Adipocyte (in vitro differentiated cells): ENCODE measurements at regions not wholly inside any gene's neighbourhood (a gene's known extent, or its start where the extent isn't known, plus 50 kb on each side); places are given as distances from the start of the nearest gene placed in this dataset.

Experiments
- DNase-seq: peaks from one replicate; pipeline ENCODE4 v3.0.0-alpha.2; 2015; ENCODE audit warnings: low read depth
- H3K27me3 ChIP-seq: replicated peaks from 2 replicates; pipeline ENCODE4 v1.7.0; 2013; ENCODE audit warnings: mild to moderate bottlenecking, low read length, moderate library complexity; ENCODE audit not compliant: control insufficient read depth, insufficient read depth
- H3K36me3 ChIP-seq: 2 replicates; pipeline ENCODE4 v1.7.0; 2013; ENCODE audit warnings: low read length, mild to moderate bottlenecking, moderate library complexity; ENCODE audit not compliant: control insufficient read depth, insufficient read depth, severe bottlenecking
- H3K4me1 ChIP-seq: 2 replicates; pipeline ENCODE4 v1.7.0; 2013; ENCODE audit warnings: mild to moderate bottlenecking, low read length, moderate library complexity; ENCODE audit not compliant: control insufficient read depth, insufficient read depth
- H3K4me3 ChIP-seq: 2 replicates; pipeline ENCODE4 v1.7.0; 2013; ENCODE audit warnings: mild to moderate bottlenecking, low read length, moderate library complexity
- H3K9ac ChIP-seq: 2 replicates; pipeline ENCODE4 v1.7.0; 2013; ENCODE audit warnings: mild to moderate bottlenecking, low read length, moderate library complexity
- H3K9me3 ChIP-seq: 2 replicates; pipeline ENCODE4 v1.7.0; 2013; ENCODE audit warnings: mild to moderate bottlenecking, low read length, moderate library complexity; ENCODE audit not compliant: control insufficient read depth

DNA sequence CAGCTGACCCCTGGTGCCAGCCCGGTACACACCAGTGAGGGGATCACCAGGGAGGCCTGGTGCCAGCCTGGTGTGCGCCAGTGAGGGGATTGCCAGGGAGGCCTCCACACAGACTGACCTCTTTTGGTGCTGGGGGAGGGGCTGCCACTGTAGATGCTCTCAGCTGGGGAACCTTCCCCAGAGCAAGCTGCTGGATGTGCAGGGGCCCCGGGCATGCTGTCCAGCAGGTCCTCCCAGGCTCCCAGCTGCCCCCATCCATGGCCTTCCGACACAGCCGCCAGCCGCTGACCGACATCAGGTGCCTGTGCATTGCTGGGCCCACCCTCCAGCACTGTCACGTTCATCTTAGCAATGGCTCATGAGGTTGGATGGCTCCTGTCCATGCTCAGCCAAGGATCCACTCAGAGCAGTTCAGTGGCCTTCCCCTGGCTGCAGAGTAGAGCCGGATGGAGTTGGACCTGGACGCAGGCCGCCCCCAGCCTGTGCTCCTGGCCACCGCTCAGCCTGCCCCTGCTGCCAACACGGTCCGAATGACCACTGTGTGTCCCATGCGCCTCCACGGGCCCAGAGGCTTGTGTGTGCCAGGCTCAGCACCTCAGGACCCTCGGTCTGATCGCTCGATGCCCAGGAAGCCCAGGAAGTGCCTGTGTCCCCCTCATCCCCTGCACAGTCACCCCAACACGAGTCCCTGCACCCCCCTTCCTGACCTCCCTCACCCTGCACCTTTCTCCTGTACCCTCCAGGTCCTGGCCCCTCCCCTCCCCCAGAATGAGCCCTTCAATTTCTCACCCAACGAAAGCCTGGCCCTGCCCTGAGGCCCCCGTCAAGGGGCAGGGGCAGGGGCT is 95.7 kb downstream of the YTHDF1 start:
- DNase-seq: no peak
- Histone ChIP-seq H3K9me3 (peaks cover 10% of the 10 kb centered on the region), H3K36me3 (no peaks in the 10 kb centered on the region), H3K9ac (no peak overlapping the region), H3K4me1 (no peaks in the 10 kb centered on the region), H3K4me3 (no peak overlapping the region), H3K27me3 (peaks cover 43% of the 10 kb centered on the region)

DNA sequence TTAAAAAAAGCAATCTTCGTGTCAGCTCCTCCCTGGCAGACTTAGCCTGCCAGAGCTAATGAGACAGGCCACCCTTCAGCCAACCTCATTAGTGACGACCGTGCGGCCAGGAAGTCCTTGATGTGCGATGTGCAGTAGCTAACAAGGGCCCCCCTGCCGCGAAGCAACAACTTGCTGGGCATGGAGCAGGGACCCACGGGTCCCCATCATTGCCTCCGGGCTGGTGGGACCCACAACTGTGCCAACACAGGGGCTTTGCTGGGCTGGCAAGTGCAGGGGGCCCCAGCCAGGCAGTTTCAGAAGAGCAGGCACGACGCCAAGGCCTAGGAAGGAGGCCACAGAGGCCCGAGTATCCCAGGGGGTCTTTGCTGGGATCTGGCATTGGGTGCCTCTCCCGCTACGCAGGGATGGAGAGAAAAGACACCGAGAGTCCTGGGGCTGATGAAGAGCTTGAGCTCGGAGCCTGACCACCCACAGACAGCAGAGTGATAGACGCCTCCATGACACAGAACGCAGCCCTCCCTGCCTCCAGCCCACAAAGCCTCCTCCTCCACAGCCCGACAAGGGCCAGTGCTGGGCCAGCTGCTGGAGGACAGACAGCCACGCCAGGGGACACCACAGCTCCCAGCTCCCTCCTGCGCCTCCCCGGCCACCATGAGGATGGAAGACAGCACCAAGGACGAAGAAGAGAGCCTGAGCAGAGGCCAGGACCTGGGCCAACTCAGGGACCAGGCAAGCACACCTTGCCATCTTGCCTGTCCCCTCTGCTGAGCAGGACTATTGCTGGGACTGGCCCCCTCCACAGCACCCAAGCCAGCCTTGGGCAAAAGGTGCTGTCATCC is 96.6 kb downstream of the YTHDF1 start:
- H3K36me3 ChIP-seq: no peaks in the 10 kb centered on the region
- H3K4me1 ChIP-seq: no peaks in the 10 kb centered on the region
- H3K9ac ChIP-seq: no peak overlapping the region
- DNase-seq: no peak
- H3K27me3 ChIP-seq: peaks cover 38% of the 10 kb centered on the region
- H3K4me3 ChIP-seq: no peak overlapping the region
- peaks cover 10% of the 10 kb centered on the region for H3K9me3 ChIP-seq

DNA sequence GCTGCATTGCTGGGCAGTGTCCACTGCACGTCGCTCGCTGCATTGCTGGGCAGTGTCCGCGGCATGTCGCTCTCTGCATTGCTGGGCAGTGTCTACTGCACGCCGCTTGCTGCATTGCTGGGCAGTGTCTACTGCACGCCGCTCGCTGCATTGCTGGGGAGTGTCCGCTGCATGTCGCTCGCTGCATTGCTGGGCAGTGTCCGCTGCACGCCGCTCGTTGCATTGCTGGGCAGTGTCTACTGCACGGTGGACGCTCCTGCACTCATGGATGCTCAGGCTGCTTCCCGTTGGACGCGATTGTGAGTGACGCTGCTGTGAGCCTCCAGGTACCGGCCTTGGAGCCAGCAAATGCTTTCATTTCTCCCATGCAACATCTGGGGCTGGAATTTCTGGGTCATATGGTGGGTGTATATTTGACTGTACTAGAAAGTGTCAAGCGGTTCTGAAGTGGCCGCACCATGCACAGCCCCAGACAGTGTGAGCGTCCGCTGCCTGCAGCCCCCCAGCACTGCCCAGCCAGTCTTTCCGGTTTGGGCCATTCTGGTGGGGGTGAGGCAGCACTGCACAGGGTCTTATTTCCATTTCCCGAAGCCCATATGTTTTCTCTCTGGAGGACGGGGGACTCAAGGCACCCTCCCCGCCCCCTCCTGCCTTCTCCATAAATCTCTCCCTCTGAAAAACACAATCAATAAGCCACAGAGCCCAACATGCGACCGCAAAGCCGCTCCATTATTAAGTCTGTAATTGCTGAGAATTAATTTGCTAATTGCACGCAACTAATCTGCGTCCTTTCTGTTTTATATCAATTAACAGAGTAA is 97.4 kb downstream of the YTHDF1 start:
- H3K4me3 ChIP-seq: no peak overlapping the region
- no peaks in the 10 kb centered on the region for H3K36me3 ChIP-seq
- DNase-seq: no peak
- H3K9ac ChIP-seq: no peak overlapping the region
- H3K9me3 ChIP-seq: peaks cover 10% of the 10 kb centered on the region
- no peaks in the 10 kb centered on the region for H3K4me1 ChIP-seq
- peaks cover 43% of the 10 kb centered on the region for H3K27me3 ChIP-seq

DNA sequence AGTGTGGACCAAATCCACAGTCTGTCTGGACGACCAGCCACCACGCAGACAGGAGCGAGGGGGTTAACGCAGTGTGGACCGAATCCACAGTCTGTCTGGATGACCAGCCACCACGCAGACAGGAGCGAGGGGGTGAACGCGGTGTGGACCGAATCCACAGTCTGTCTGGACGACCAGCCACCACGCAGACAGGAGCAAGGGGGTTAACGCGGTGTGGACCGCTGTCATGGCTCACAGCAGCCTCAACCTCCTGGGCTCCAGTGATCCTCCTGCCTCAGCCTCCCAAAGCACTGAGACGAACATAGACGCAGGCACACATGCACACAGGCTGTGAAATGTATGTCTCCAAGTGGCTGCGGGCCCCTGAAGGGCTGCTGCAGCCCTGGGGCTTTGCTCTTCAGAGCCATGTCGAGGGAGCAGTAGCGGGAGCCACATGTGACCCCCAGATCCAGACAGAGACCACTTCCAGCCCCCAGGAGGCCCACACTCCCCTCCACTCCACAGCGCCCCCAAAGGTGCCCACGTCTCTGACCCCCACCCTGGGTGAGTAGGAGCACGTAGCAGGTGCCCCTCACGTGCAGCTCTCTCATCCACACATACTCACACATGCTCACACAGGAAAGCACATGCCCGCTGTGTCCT is 98.1 kb downstream of the YTHDF1 start:
- Histone ChIP-seq H3K4me3 (no peak overlapping the region), H3K9ac (no peak overlapping the region), H3K27me3 (peaks cover 42% of the 10 kb centered on the region), H3K9me3 (peaks cover 9% of the 10 kb centered on the region), H3K4me1 (no peaks in the 10 kb centered on the region), H3K36me3 (no peaks in the 10 kb centered on the region)
- DNase-seq: no peak

DNA sequence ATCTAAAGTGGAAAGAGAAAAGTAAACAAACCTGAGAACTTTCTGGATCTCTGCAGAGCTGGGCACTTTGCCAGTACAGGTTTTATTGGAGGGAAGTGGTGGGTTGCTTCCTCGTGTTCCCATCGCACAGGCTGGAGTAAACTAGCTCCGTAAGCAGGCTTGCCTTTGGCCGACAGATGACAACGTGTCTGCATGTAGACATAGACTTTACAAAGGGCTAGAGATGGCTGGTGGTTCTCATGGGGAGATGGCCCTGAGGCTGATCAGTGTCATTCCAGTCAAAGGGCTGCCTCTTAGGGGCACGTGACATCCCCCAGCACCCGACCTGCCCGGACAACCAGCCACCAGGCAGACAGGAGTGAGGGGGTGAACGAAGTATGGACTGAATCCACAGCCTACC is 98.8 kb downstream of the YTHDF1 start:
- no peak overlapping the region for H3K4me3 ChIP-seq
- H3K9me3 ChIP-seq: peaks cover 2% of the 10 kb centered on the region
- H3K4me1 ChIP-seq: no peaks in the 10 kb centered on the region
- peaks cover 36% of the 10 kb centered on the region for H3K27me3 ChIP-seq
- no peaks in the 10 kb centered on the region for H3K36me3 ChIP-seq
- no peak overlapping the region for H3K9ac ChIP-seq
- DNase-seq: no peak

DNA sequence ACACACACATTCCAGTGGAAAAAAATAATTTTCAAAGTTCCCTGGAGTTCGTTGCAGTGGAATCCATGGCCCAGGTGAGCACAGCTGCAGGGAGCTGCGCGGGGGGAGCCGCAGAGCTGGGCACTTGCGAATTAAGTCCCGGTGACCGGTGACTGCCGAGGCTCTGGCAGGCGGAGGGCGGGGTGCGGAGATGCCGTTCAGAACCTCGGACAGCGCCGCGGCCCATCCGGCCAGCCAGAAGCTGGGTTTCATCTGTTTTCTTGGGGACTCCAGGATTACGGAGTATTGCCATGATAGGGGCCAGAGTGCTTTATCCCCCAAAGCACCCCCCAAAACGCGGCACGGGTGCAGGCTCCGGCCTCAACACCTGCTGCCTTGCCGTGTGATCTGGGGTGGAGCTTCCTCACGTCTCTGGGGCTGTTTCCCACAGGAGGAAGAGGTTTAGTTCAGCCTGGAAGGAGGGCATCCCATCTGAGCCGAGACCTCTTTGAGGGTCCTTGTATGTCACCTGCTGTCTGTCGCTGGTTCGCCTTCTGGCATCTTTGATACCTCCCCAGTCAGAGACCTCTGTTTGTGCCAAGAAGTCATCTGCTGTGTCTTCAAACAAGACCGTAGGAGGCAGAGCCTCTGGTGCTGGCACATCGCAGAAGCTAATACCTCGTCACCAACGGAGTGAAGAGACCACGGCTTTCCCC is 99.4 kb downstream of the YTHDF1 start:
- DNase-seq: peak; percentile 48
- Histone ChIP-seq H3K4me1 (no peaks in the 10 kb centered on the region), H3K9ac (no peak overlapping the region), H3K9me3 (peaks cover 5% of the 10 kb centered on the region), H3K4me3 (no peak overlapping the region), H3K36me3 (no peaks in the 10 kb centered on the region), H3K27me3 (peaks cover 34% of the 10 kb centered on the region)

DNA sequence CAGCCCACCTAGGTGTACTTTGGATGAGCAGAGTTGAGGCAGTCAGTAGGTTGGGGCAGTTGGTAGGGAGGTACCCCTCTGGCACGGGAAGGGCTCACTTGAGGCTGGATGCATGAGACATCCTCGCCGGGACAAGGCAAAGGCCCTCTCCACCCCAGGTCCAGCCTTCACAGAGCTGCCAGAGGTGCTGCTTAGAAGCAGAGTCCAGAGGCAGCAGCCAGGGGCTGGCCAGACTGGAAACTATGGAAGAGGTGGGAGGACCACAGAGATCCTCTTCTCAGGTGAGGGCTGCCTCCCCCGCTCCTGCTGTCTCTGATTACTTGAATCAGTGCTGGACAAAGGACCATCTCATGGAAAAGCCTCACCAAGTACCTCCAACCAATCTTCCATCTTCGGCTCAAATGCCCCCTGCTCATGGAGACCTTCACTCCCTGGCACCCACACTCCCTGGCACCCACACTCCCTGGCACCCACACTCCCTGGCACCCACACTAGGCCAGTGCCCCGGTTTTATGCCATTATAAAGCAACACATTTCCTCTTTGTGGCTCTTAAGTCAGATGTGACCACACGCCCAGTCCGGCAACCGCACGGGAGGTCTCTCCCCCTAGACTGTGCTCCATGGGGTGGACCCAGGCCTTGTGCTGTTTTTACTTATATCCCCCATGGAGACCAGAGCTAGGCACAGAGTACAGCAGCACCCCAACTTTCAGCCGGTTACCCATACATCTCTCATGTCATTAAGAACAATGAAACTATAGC is 100.1 kb downstream of the YTHDF1 start:
- DNase-seq: no peak
- Histone ChIP-seq H3K4me1 (no peaks in the 10 kb centered on the region), H3K36me3 (no peaks in the 10 kb centered on the region), H3K9ac (no peak overlapping the region), H3K4me3 (no peak overlapping the region), H3K27me3 (peaks cover 36% of the 10 kb centered on the region), H3K9me3 (peaks cover 12% of the 10 kb centered on the region)

GRCh38 chr20:63114693-63115311 is 101.1 kb downstream of the YTHDF1 start:
- no peaks in the 10 kb centered on the region for H3K4me1 ChIP-seq

GRCh38 chr20:63114006-63114692 is 101.8 kb downstream of the YTHDF1 start:
- Histone ChIP-seq H3K27me3 (peaks cover 29% of the 10 kb centered on the region), H3K4me1 (no peaks in the 10 kb centered on the region)

More at GRCh38 chr20:63114693-63115311, 101.1 kb downstream of the YTHDF1 start:
- no peak overlapping the region for H3K4me3 ChIP-seq
- DNase-seq: no peak
- H3K36me3 ChIP-seq: no peaks in the 10 kb centered on the region
- H3K27me3 ChIP-seq: peaks cover 31% of the 10 kb centered on the region
- peaks cover 16% of the 10 kb centered on the region for H3K9me3 ChIP-seq
- no peak overlapping the region for H3K9ac ChIP-seq

More at GRCh38 chr20:63114006-63114692, 101.8 kb downstream of the YTHDF1 start:
- H3K9me3 ChIP-seq: peaks cover 16% of the 10 kb centered on the region
- H3K36me3 ChIP-seq: no peaks in the 10 kb centered on the region
- no peak overlapping the region for H3K4me3 ChIP-seq
- no peak overlapping the region for H3K9ac ChIP-seq
- no peak for DNase-seq
